ENCODE measurements at regions not wholly inside any gene's neighbourhood (a gene's known extent, or its start where the extent isn't known, plus 50 kb on each side); places are given as distances from the start of the nearest gene placed in this dataset.

- no peaks in the 10 kb centered on the region for H3K9me3 Mint-ChIP-seq
- POLR2A ChIA-PET, result no interaction called here
- no peaks in the 10 kb centered on the region for H3K36me3 Mint-ChIP-seq
- CTCF ChIA-PET, result no interaction called here
- peaks cover 0 to 6% of the 10 kb centered on the region in 2 donors for H3K27me3 Mint-ChIP-seq
- ATAC-seq (replicated peaks in 1 of 4) (no peak), DNase-seq (no peak)
- peaks cover 0 to 8% of the 10 kb centered on the region in 2 experiments for H3K27me3 ChIP-seq (replicated peaks in 1 of 2; ENCODE audit: control insufficient read depth in 2 of 2, extremely low read depth in 1 of 2, insufficient read depth in 2 of 2, low read length in 1 of 2)
- H3K27ac ChIP-seq (ENCODE audit: low read length), result no peak overlapping the region
- peaks cover 10 to 29% of the 10 kb centered on the region in 2 experiments for H3K4me1 ChIP-seq (ENCODE audit: control insufficient read depth in 1 of 2, extremely low read depth in 1 of 2, insufficient read depth in 2 of 2, low read length in 2 of 2)
- H3K9me3 ChIP-seq, result no peaks in the 10 kb centered on the region
- no peaks in the 10 kb centered on the region for H3K36me3 ChIP-seq (ENCODE audit: control insufficient read depth in 2 of 2, extremely low read depth in 1 of 2, insufficient read depth in 1 of 2, low read length in 1 of 2)
- H3K4me1 Mint-ChIP-seq, result peaks cover 34 to 50% (median 47%) of the 10 kb centered on the region in 3 donors
- no peak overlapping the region for H3K4me3 Mint-ChIP-seq
- no CpG with 5 or more reads among the region's 1 CpG for WGBS (ENCODE audit: insufficient coverage)
- H3K4me3 ChIP-seq (ENCODE audit: control insufficient read depth in 1 of 2, extremely low read depth in 1 of 2, low read length in 1 of 2), result no peak overlapping the region
- no peak overlapping the region for H3K27ac Mint-ChIP-seq
Measured at GRCh38 chr6:105786449-105786848, 299.7 kb upstream of the PRDM1 start.

- Histone ChIP-seq H3K9me3 (no peaks in the 10 kb centered on the region), H3K27ac (ENCODE audit: low read length) (no peak overlapping the region), H3K4me1 (ENCODE audit: control insufficient read depth in 1 of 2, extremely low read depth in 1 of 2, insufficient read depth in 2 of 2, low read length in 2 of 2) (peaks cover 16 to 37% of the 10 kb centered on the region in 2 experiments), H3K27me3 (replicated peaks in 1 of 2; ENCODE audit: control insufficient read depth in 2 of 2, extremely low read depth in 1 of 2, insufficient read depth in 2 of 2, low read length in 1 of 2) (peaks cover 0 to 8% of the 10 kb centered on the region in 2 experiments), H3K36me3 (ENCODE audit: control insufficient read depth in 2 of 2, extremely low read depth in 1 of 2, insufficient read depth in 1 of 2, low read length in 1 of 2) (no peaks in the 10 kb centered on the region), H3K4me3 (ENCODE audit: control insufficient read depth in 1 of 2, extremely low read depth in 1 of 2, low read length in 1 of 2) (no peak overlapping the region)
- ChIA-PET CTCF (no interaction called here), POLR2A (no interaction called here)
- WGBS (ENCODE audit: insufficient coverage), result 78% methylated on average over 1 of the region's 6 CpGs
- peaks cover 0 to 6% of the 10 kb centered on the region in 2 donors for H3K27me3 Mint-ChIP-seq
- DNase-seq (no peak), ATAC-seq (replicated peaks in 1 of 4) (no peak)
- peak overlapping the region in 1 of 2 donors; percentile 41 for H3K27ac Mint-ChIP-seq
- H3K9me3 Mint-ChIP-seq, result peaks cover 0 to 3% (median 0%) of the 10 kb centered on the region in 3 donors
- H3K4me1 Mint-ChIP-seq, result peaks cover 42 to 56% (median 54%) of the 10 kb centered on the region in 3 donors
- peak overlapping the region in 1 of 3 donors; percentile 45 for H3K4me3 Mint-ChIP-seq
- no peaks in the 10 kb centered on the region for H3K36me3 Mint-ChIP-seq
Measured at GRCh38 chr6:105785066-105785811, 300.9 kb upstream of the PRDM1 start.

- Histone ChIP-seq H3K27me3 (replicated peaks in 1 of 2; ENCODE audit: control insufficient read depth in 2 of 2, extremely low read depth in 1 of 2, insufficient read depth in 2 of 2, low read length in 1 of 2) (peaks cover 0 to 8% of the 10 kb centered on the region in 2 experiments), H3K4me3 (ENCODE audit: control insufficient read depth in 1 of 2, extremely low read depth in 1 of 2, low read length in 1 of 2) (no peak overlapping the region), H3K9me3 (no peaks in the 10 kb centered on the region), H3K27ac (ENCODE audit: low read length) (no peak overlapping the region), H3K4me1 (ENCODE audit: control insufficient read depth in 1 of 2, extremely low read depth in 1 of 2, insufficient read depth in 2 of 2, low read length in 2 of 2) (peaks cover 16 to 45% of the 10 kb centered on the region in 2 experiments), H3K36me3 (ENCODE audit: control insufficient read depth in 2 of 2, extremely low read depth in 1 of 2, insufficient read depth in 1 of 2, low read length in 1 of 2) (no peaks in the 10 kb centered on the region)
- H3K36me3 Mint-ChIP-seq, result no peaks in the 10 kb centered on the region
- POLR2A ChIA-PET, result no interaction called here
- DNase-seq (no peak), ATAC-seq (replicated peaks in 1 of 4) (no peak)
- H3K27ac Mint-ChIP-seq, result peak overlapping the region in 1 of 2 donors; percentile 72
- peaks cover 0 to 3% of the 10 kb centered on the region in 2 donors for H3K27me3 Mint-ChIP-seq
- CTCF ChIA-PET, result interaction anchor here in 1 of 2 donors (0.6 kb wide), 1 partner anchor 51 kb away, joined by 3 read pairs; no protein-coding TSS in a partner anchor
- H3K4me3 Mint-ChIP-seq, result peak overlapping the region in 1 of 3 donors; percentile 13
- 92% methylated on average over 1 of the region's 2 CpGs for WGBS (ENCODE audit: insufficient coverage)
- H3K9me3 Mint-ChIP-seq, result peaks cover 0 to 6% (median 0%) of the 10 kb centered on the region in 3 donors
- H3K4me1 Mint-ChIP-seq, result peaks cover 49 to 65% (median 61%) of the 10 kb centered on the region in 3 donors
Measured at GRCh38 chr6:105784179-105784578, 302.0 kb upstream of the PRDM1 start.

- ATAC-seq (replicated peaks in 1 of 4) (no peak), DNase-seq (no peak)
- peaks cover 0 to 8% of the 10 kb centered on the region in 2 experiments for H3K27me3 ChIP-seq (replicated peaks in 1 of 2; ENCODE audit: control insufficient read depth in 2 of 2, extremely low read depth in 1 of 2, insufficient read depth in 2 of 2, low read length in 1 of 2)
- no peaks in the 10 kb centered on the region for H3K9me3 ChIP-seq
- peaks cover 16 to 52% of the 10 kb centered on the region in 2 experiments for H3K4me1 ChIP-seq (ENCODE audit: control insufficient read depth in 1 of 2, extremely low read depth in 1 of 2, insufficient read depth in 2 of 2, low read length in 2 of 2)
- Mint-ChIP-seq H3K9me3 (peaks cover 0 to 6% (median 0%) of the 10 kb centered on the region in 3 donors), H3K36me3 (no peaks in the 10 kb centered on the region), H3K27ac (peak overlapping the region in 1 of 2 donors; percentile 25), H3K4me1 (peaks cover 54 to 73% (median 67%) of the 10 kb centered on the region in 3 donors), H3K4me3 (no peak overlapping the region), H3K27me3 (peaks cover 0 to 3% of the 10 kb centered on the region in 2 donors)
- no peak overlapping the region for H3K4me3 ChIP-seq (ENCODE audit: control insufficient read depth in 1 of 2, extremely low read depth in 1 of 2, low read length in 1 of 2)
- no peaks in the 10 kb centered on the region for H3K36me3 ChIP-seq (ENCODE audit: control insufficient read depth in 2 of 2, extremely low read depth in 1 of 2, insufficient read depth in 1 of 2, low read length in 1 of 2)
- WGBS (ENCODE audit: insufficient coverage), result 83% methylated on average over 4 of the region's 8 CpGs
- H3K27ac ChIP-seq (ENCODE audit: low read length), result no peak overlapping the region
- POLR2A ChIA-PET, result interaction anchor here in 1 of 2 donors (0.7 kb wide), 1 partner anchor 36 kb away, joined by 5 read pairs; no protein-coding TSS in a partner anchor
- CTCF ChIA-PET, result interaction anchor here in 1 of 2 donors (0.6 kb wide), 1 partner anchor 52 kb away, joined by 3 read pairs; no protein-coding TSS in a partner anchor
Measured at GRCh38 chr6:105783333-105783935, 302.7 kb upstream of the PRDM1 start.

- CTCF ChIA-PET, result interaction anchor here in 1 of 2 donors (0.7 to 0.9 kb wide), 2 partner anchors 16 to 441 kb away, joined by 3 to 4 read pairs; no protein-coding TSS in a partner anchor
- peaks cover 0 to 2% of the 10 kb centered on the region in 2 experiments for H3K27me3 ChIP-seq (replicated peaks in 1 of 2; ENCODE audit: control insufficient read depth in 2 of 2, extremely low read depth in 1 of 2, insufficient read depth in 2 of 2, low read length in 1 of 2)
- peak overlapping the region; percentile 40 for H3K27ac ChIP-seq (ENCODE audit: low read length)
- no peak overlapping the region for H3K4me3 ChIP-seq (ENCODE audit: control insufficient read depth in 1 of 2, extremely low read depth in 1 of 2, low read length in 1 of 2)
- no peaks in the 10 kb centered on the region for H3K9me3 ChIP-seq
- peak; percentile 69 to 95 (median 72) for ATAC-seq (replicated peaks in 1 of 4)
- POLR2A ChIA-PET, result interaction anchor here in 1 of 2 donors (0.7 kb wide), 1 partner anchor 261 kb away, joined by 12 read pairs; no protein-coding TSS in a partner anchor
- Mint-ChIP-seq H3K4me1 (peaks cover 51 to 79% (median 63%) of the 10 kb centered on the region in 3 donors), H3K36me3 (no peaks in the 10 kb centered on the region), H3K9me3 (peaks cover 0 to 6% (median 0%) of the 10 kb centered on the region in 3 donors), H3K27me3 (no peaks in the 10 kb centered on the region), H3K4me3 (peak overlapping the region; percentile 49 to 66 (median 58)), H3K27ac (peak overlapping the region; percentile 79 to 89)
- no peaks in the 10 kb centered on the region for H3K36me3 ChIP-seq (ENCODE audit: control insufficient read depth in 2 of 2, extremely low read depth in 1 of 2, insufficient read depth in 1 of 2, low read length in 1 of 2)
- H3K4me1 ChIP-seq (ENCODE audit: control insufficient read depth in 1 of 2, extremely low read depth in 1 of 2, insufficient read depth in 2 of 2, low read length in 2 of 2), result peaks cover 16 to 52% of the 10 kb centered on the region in 2 experiments
- no CpG with 5 or more reads among the region's 3 CpGs for WGBS (ENCODE audit: insufficient coverage)
- DNase-seq, result peak in 3 of 35 experiments; percentile 2 to 67 (median 4)
Measured at GRCh38 chr6:105781915-105782314, 304.2 kb upstream of the PRDM1 start.

GRCh38 chr6:105781248-105781647 lies 304.9 kb upstream of the PRDM1 start:
- ATAC-seq (replicated peaks in 1 of 4) (peak in 3 of 4 experiments; percentile 25 to 47 (median 33)), DNase-seq (peak in 4 of 35 experiments; percentile 9 to 34 (median 23))
- H3K27ac ChIP-seq (ENCODE audit: low read length), result no peak overlapping the region
- no peaks in the 10 kb centered on the region for H3K9me3 ChIP-seq
- Mint-ChIP-seq H3K4me3 (peak overlapping the region in 1 of 3 donors; percentile 58), H3K27me3 (no peaks in the 10 kb centered on the region), H3K9me3 (peaks cover 0 to 6% (median 0%) of the 10 kb centered on the region in 3 donors), H3K36me3 (no peaks in the 10 kb centered on the region), H3K27ac (peak overlapping the region; percentile 79 to 89), H3K4me1 (peaks cover 51 to 79% (median 60%) of the 10 kb centered on the region in 3 donors)
- peaks cover 0 to 2% of the 10 kb centered on the region in 2 experiments for H3K27me3 ChIP-seq (replicated peaks in 1 of 2; ENCODE audit: control insufficient read depth in 2 of 2, extremely low read depth in 1 of 2, insufficient read depth in 2 of 2, low read length in 1 of 2)
- ChIA-PET POLR2A (interaction anchor here in 1 of 2 donors (0.6 to 0.7 kb wide), 3 partner anchors 262 to 447 kb away, joined by 3 to 12 read pairs (median 6); no protein-coding TSS in a partner anchor), CTCF (interaction anchor here in 1 of 2 donors (0.7 kb wide), 1 partner anchor 15 kb away, joined by 4 read pairs; no protein-coding TSS in a partner anchor)
- no peaks in the 10 kb centered on the region for H3K36me3 ChIP-seq (ENCODE audit: control insufficient read depth in 2 of 2, extremely low read depth in 1 of 2, insufficient read depth in 1 of 2, low read length in 1 of 2)
- no peak overlapping the region for H3K4me3 ChIP-seq (ENCODE audit: control insufficient read depth in 1 of 2, extremely low read depth in 1 of 2, low read length in 1 of 2)
- WGBS (ENCODE audit: insufficient coverage), result no CpG with 5 or more reads among the region's 7 CpGs
- peaks cover 16 to 52% of the 10 kb centered on the region in 2 experiments for H3K4me1 ChIP-seq (ENCODE audit: control insufficient read depth in 1 of 2, extremely low read depth in 1 of 2, insufficient read depth in 2 of 2, low read length in 2 of 2)
